HepG2 (cell line): ENCODE measurements at regions not wholly inside any gene's neighbourhood (a gene's known extent, or its start where the extent isn't known, plus 50 kb on each side); places are given as distances from the start of the nearest gene placed in this dataset.

Source experiments
- FOXJ3 ChIP-seq: sonication (generic); formaldehyde crosslinking; IDR thresholded peaks from 2 replicates; pipeline ENCODE4 v1.4.0; 2020; ENCODE audit warnings: missing genetic modification reagents, mild to moderate bottlenecking, borderline replicate concordance
- SMARCE1 ChIP-seq: fragments of 450-650 bp; IDR thresholded peaks from 2 replicates; pipeline ENCODE4 v1.6.1; 2017; ENCODE audit warnings: borderline replicate concordance
- TF ChIP-seq, protein P1 (sequence below): sonication (generic); formaldehyde crosslinking; IDR thresholded peaks from 2 replicates; pipeline ENCODE4 v1.4.0; 2020; ENCODE audit warnings: missing genetic modification reagents
- TF ChIP-seq, protein P2 (sequence below): IDR thresholded peaks from 2 replicates; pipeline ENCODE4 v1.6.1; 2016; ENCODE audit warnings: low read depth, borderline replicate concordance

DNA sequence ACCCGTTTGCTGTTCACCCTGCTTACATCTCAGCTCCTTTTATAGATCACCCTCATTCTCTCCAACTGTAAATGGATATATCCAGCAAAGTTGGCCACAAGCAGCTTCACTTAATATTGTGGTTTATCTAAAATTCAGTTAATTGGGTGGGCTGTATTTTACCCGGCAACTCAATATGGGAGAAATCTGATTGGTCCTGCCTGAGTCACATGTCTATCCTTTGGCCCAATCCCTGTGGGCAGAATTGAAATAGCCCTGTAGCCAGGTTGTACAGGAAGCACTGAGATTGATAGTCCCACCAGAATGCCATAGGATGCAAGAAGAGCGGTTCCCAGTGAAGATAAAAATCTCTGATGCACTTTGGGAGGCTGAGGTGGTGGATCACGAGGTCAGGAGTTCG, 73.2 kb downstream of the AIPL1 start:
- no peak for TF ChIP-seq FOXJ3 (CRISPR knock-in tag)
- TF ChIP-seq, protein P1, sequence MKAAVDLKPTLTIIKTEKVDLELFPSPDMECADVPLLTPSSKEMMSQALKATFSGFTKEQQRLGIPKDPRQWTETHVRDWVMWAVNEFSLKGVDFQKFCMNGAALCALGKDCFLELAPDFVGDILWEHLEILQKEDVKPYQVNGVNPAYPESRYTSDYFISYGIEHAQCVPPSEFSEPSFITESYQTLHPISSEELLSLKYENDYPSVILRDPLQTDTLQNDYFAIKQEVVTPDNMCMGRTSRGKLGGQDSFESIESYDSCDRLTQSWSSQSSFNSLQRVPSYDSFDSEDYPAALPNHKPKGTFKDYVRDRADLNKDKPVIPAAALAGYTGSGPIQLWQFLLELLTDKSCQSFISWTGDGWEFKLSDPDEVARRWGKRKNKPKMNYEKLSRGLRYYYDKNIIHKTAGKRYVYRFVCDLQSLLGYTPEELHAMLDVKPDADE: no peak
- TF ChIP-seq, protein P2, sequence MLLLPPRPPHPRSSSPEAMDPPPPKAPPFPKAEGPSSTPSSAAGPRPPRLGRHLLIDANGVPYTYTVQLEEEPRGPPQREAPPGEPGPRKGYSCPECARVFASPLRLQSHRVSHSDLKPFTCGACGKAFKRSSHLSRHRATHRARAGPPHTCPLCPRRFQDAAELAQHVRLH (CRISPR knock-in tag): no peak
- TF ChIP-seq SMARCE1: no peak
